ENCODE measurements at regions not wholly inside any gene's neighbourhood (a gene's known extent, or its start where the extent isn't known, plus 50 kb on each side); places are given as distances from the start of the nearest gene placed in this dataset.

DNA sequence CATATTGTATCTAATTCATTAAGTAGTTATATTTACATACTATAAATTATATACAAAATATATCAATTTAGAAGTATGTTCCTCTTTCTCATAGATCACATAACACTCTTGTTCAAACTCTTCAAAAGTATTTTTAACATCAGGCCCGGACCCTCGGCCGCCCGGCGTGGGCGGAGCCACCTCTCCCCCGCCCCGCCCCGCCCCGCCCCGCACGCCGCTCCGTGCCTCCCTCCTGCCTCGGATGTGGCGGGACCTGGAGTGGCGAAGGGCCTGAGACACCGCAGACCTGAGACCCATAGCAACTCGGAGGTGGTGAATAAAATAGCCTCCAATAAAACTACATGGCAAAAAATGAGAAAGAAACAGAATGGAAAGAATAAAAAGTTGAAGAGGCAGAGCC, 105.9 kb upstream of the BDNF start (continued):
- TF ChIP-seq GABPA (IDR thresholded peaks at IDR 0.05; ENCODE audit: borderline replicate concordance, insufficient read depth, low read length) (no peak), CBX5 (IDR thresholded peaks at IDR 0.05; ENCODE audit: low read depth, low read length) (no peak)
